Keratinocyte (primary cell): ENCODE measurements at regions not wholly inside any gene's neighbourhood (a gene's known extent, or its start where the extent isn't known, plus 50 kb on each side); places are given as distances from the start of the nearest gene placed in this dataset.

Experiments
- CTCF ChIP-seq, 3 experiments: IDR thresholded peaks in 1 of 3; conservative IDR thresholded peaks in 1 of 3; optimal IDR thresholded peaks in 1 of 3; 2 replicates in 2 of 3; 3 replicates in 1 of 3; pipeline versions ENCODE3 to v1.5.1; 2011; ENCODE audit warnings: low read length in 3 of 3, mild to moderate bottlenecking in 3 of 3, moderate library complexity in 2 of 3, control low read depth in 1 of 3, inconsistent platforms in 1 of 3; ENCODE audit not compliant: insufficient read depth in 2 of 3; ENCODE audit errors: extremely low read depth in 1 of 3
- EZH2 ChIP-seq: IDR thresholded peaks from one replicate; pipeline ENCODE4 v1.6.1; 2012; ENCODE audit warnings: inconsistent platforms, mild to moderate bottlenecking, low read length, moderate library complexity

DNA sequence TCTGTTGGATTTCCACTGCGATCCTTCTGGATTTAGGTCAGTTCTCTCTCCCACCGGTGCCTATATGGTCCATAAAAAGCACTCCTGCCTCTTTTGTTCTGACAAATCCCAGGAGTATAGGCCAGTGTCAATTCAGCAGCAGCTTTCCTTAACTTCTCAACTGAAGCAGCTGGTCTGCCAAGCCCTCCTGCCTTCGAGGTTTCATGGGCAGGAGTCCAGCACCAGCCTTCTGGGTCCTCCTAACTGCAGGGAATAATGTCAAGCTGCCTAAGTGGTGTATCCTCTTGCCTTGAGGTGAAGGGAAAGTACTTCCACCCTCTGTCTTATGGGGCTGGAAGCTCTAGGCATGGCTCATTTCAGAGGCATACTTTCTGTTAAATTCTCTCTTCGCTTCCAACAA lies 149.4 kb upstream of the NCAM1 start:
- no peak for TF ChIP-seq CTCF (optimal IDR thresholded peaks at IDR 0.05 in 1 of 3, IDR thresholded peaks at IDR 0.05 in 1 of 3, conservative IDR thresholded peaks at IDR 0.05 in 1 of 3; ENCODE audit: extremely low read depth in 1 of 3, insufficient read depth in 2 of 3, low read length in 3 of 3)
- TF ChIP-seq EZH2, result no peak
